ENCODE measurements at regions not wholly inside any gene's neighbourhood (a gene's known extent, or its start where the extent isn't known, plus 50 kb on each side); places are given as distances from the start of the nearest gene placed in this dataset.

- Histone ChIP-seq H3K27ac (ENCODE audit: low read depth, low read length, poor library complexity, severe bottlenecking) (no peak overlapping the region), H3K79me2 (ENCODE audit: insufficient read depth, low read depth, low read length) (no peaks in the 10 kb centered on the region), H3K4me3 (ENCODE audit: low read depth, low read length, poor library complexity, severe bottlenecking) (no peak overlapping the region), H2AFZ (ENCODE audit: low read length) (no peak overlapping the region), H3K9me3 (ENCODE audit: low read length) (no peaks in the 10 kb centered on the region), H3K4me2 (ENCODE audit: low read length) (no peak overlapping the region), H3K9me2 (ENCODE audit: insufficient read depth, low read length) (no peaks in the 10 kb centered on the region), H4K20me1 (ENCODE audit: insufficient read depth, low read length) (no peaks in the 10 kb centered on the region), H3K36me3 (ENCODE audit: insufficient read depth, low read length) (no peaks in the 10 kb centered on the region), H3K4me1 (ENCODE audit: insufficient read depth, low read length, poor library complexity, severe bottlenecking) (no peaks in the 10 kb centered on the region)
- ChIA-PET CTCF (ENCODE audit: unreplicated experiment) (no interaction called here), POLR2A (no interaction called here)
- DNase-seq (ENCODE audit: low spot score) = no peak
- intact Hi-C loops (cut with micrococcal nuclease; ENCODE audit: unreplicated experiment) = no loop called here
- TF ChIP-seq EZH2phosphoT487 (IDR thresholded peaks at IDR 0.05; ENCODE audit: borderline replicate concordance, low read depth, low read length) (no peak), CTCF (conservative IDR thresholded peaks at IDR 0.05; ENCODE audit: low read length) (no peak)
- no TSS peak for BruUV-seq (replicated peaks)
Measured at GRCh38 chr12:13588574-13588973, 392.0 kb downstream of the EMP1 start.

GRCh38 chr12:13587721-13588390 lies 391.3 kb downstream of the EMP1 start:
- Histone ChIP-seq H3K36me3 (ENCODE audit: insufficient read depth, low read length) (no peaks in the 10 kb centered on the region), H3K4me2 (ENCODE audit: low read length) (no peak overlapping the region), H3K79me2 (ENCODE audit: insufficient read depth, low read depth, low read length) (no peaks in the 10 kb centered on the region), H4K20me1 (ENCODE audit: insufficient read depth, low read length) (no peaks in the 10 kb centered on the region), H3K4me3 (ENCODE audit: low read depth, low read length, poor library complexity, severe bottlenecking) (no peak overlapping the region), H3K9me3 (ENCODE audit: low read length) (no peaks in the 10 kb centered on the region), H3K4me1 (ENCODE audit: insufficient read depth, low read length, poor library complexity, severe bottlenecking) (no peaks in the 10 kb centered on the region), H3K27ac (ENCODE audit: low read depth, low read length, poor library complexity, severe bottlenecking) (no peak overlapping the region), H3K9me2 (ENCODE audit: insufficient read depth, low read length) (no peaks in the 10 kb centered on the region), H2AFZ (ENCODE audit: low read length) (no peak overlapping the region)
- TF ChIP-seq CTCF (conservative IDR thresholded peaks at IDR 0.05; ENCODE audit: low read length) (no peak), EZH2phosphoT487 (IDR thresholded peaks at IDR 0.05; ENCODE audit: borderline replicate concordance, low read depth, low read length) (no peak)
- POLR2A ChIA-PET = interaction anchor here (0.7 kb wide), 1 partner anchor 459 kb away, joined by 3 read pairs; no protein-coding TSS in a partner anchor
- no TSS peak for BruUV-seq (replicated peaks)
- CTCF ChIA-PET (ENCODE audit: unreplicated experiment) = no interaction called here
- no peak for DNase-seq (ENCODE audit: low spot score)
- intact Hi-C loops (cut with micrococcal nuclease; ENCODE audit: unreplicated experiment) = no loop called here

GRCh38 chr12:13586361-13586760 lies 389.8 kb downstream of the EMP1 start:
- H4K20me1 ChIP-seq (ENCODE audit: insufficient read depth, low read length) = no peaks in the 10 kb centered on the region
- no peak for DNase-seq (ENCODE audit: low spot score)
- POLR2A ChIA-PET = no interaction called here
- H3K4me3 ChIP-seq (ENCODE audit: low read depth, low read length, poor library complexity, severe bottlenecking) = no peak overlapping the region
- H3K79me2 ChIP-seq (ENCODE audit: insufficient read depth, low read depth, low read length) = no peaks in the 10 kb centered on the region
- no peak overlapping the region for H2AFZ ChIP-seq (ENCODE audit: low read length)
- intact Hi-C loops (cut with micrococcal nuclease; ENCODE audit: unreplicated experiment) = no loop called here
- no peaks in the 10 kb centered on the region for H3K9me3 ChIP-seq (ENCODE audit: low read length)
- no TSS peak for BruUV-seq (replicated peaks)
- no peaks in the 10 kb centered on the region for H3K4me1 ChIP-seq (ENCODE audit: insufficient read depth, low read length, poor library complexity, severe bottlenecking)
- TF ChIP-seq EZH2phosphoT487 (IDR thresholded peaks at IDR 0.05; ENCODE audit: borderline replicate concordance, low read depth, low read length) = no peak
- TF ChIP-seq CTCF (conservative IDR thresholded peaks at IDR 0.05; ENCODE audit: low read length) = no peak
- H3K36me3 ChIP-seq (ENCODE audit: insufficient read depth, low read length) = no peaks in the 10 kb centered on the region
- no peak overlapping the region for H3K27ac ChIP-seq (ENCODE audit: low read depth, low read length, poor library complexity, severe bottlenecking)
- CTCF ChIA-PET (ENCODE audit: unreplicated experiment) = no interaction called here
- H3K4me2 ChIP-seq (ENCODE audit: low read length) = no peak overlapping the region
- H3K9me2 ChIP-seq (ENCODE audit: insufficient read depth, low read length) = no peaks in the 10 kb centered on the region
